Right lung (tissue), 2 donors: ENCODE measurements at regions not wholly inside any gene's neighbourhood (a gene's known extent, or its start where the extent isn't known, plus 50 kb on each side); places are given as distances from the start of the nearest gene placed in this dataset.
"Not testable (repeated sequence)": the region's sequence is repeated elsewhere in the genome, so short reads cannot be mapped to it uniquely, and the experiment has no call there.

Source experiments
- DNase-seq, 2 donors: peaks; one replicate each; pipeline ENCODE4 v3.0.0-alpha.2; 2013

DNA sequence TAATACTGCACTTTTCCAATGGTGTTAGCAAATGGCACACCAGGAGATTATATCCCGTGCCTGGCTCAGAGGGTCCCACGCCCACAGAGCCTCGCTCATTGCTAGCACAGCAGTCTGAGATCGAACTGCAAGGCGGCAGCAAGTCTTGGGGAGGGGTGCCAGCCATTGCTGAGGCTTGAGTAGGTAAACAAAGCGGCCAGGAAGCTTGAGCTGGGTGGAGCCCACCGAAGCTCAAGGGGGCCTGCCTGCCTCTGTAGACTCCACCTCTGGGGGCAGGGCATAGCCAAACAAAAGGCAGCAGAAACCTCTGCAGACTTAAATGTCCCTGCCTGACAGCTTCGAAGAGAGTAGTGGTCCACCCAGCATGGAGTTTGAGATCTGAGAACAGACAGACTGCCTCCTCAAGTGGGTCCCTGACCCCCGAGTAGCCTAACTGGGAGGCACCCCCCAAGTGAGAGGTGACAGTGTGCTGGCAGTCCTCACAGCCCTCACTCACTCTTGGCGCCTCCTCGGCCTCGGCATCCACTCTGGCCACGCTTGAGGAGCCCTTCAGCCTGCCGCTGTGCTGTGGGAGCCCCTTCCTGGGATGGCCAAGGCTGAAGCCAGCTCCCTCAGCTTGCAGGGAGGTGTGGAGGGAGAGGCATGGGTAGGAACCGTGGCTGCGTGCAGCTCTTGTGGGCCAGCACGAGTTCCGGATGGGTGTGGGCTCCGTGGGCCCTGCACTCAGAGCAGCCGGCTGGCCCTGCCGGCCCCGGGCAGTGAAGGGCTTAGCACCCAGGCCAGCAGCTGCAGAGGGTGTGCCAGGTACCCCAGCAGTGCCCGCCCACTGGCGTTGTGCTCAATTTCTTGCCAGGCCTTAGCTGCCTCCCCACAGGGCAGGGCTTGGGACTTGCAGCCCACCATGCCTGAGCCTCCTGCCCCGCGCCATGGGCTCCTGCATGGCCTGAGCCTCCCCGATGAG, 188.0 kb downstream of the MMUT start:
- not testable (repeated sequence) for DNase-seq

DNA sequence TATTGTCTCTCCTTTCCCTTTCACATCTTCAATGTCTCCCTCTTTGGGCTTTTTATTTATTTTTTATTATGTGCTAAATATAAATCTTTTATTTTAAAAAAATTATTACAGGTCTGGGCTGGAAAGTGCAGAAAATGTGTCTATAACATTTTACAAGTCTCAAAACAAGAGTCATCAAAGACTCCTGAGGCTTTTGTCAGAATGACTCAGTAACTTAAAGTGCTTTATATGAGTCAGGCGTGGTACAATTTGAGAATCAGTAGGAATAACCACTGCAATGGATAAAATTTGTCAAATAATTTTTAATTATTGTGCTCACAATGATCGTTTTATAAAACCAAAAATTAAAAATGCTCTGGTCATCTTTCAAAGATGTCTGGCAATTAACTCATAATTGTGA, 193.9 kb downstream of the MMUT start:
- no peak for DNase-seq

DNA sequence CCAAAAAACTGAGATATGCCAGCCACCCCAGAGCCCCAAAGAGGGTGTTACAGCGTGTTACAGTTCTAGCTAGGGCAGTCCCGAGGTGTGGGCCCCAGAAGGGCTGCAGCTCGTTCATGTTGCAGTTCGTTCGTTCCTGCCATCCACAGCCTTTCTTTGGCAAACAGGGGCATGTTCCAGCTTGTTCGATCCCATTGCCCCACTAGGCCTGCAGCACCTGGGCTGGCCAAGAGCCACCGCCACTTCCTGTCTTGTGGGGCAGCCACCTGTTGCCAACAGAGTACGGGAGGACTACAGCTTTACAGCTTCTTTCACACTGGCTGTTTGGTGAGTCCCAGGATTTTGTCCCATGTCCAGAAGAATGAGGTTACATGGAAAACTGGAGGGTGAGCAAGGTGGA, 198.1 kb downstream of the MMUT start:
- DNase-seq = no peak

DNA sequence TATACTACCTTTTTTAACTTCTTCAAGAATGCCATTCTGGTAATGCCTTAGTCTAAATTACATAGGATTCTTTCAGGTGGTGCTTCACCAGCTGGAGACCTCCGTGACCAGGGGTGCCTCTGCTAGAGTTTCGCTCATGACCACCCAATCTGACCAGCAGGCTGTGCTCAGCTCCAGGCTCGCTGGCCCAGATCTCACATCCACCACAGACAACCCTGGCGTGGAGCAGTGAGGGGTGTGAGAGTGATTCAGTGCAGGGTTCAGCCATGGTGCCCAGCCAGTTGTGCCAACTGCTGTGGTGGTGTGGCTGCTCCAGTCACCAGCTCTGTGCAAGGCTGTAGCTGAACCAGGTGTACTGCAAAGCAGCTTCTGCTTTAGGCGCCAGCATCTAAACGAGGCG, 198.6 kb downstream of the MMUT start:
- no peak for DNase-seq

DNA sequence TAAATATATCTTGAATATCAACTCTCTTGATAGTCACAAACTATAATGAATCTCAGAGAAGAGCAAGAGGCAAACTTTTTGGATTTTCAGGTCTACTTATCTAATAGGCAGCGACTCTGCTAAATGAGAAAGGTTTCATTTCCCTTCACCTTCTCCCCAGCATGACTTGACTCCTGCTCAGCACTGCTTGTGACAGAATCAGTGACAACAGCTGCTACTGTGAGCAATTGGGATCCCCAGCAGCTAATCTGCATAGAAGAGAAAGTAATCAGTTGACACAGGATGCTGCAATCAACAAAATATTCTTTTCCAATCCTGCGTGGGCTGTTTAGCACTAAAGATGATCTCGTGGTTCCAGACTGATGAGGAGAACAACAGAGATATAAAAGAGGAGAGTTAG, 205.5 kb downstream of the MMUT start:
- DNase-seq = no peak

DNA sequence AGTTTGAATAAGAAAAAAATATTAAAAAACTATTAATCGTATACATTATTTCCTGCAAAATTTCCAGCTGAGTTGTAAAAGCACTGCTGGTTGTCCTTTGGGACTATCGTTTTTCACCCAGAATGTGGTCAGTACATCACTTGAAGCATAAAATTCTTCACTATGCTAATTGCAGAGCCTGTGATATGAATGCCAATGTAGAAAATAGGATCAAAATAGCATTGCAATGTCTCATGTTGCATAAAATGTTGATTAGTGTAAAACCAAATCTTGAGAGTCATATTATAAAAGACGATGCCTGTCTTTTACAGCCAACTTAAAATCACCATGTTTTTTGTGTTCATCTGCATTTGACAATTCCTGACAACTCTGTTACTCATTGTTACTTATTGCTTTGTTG, 207.7 kb downstream of the MMUT start:
- DNase-seq = no peak

DNA sequence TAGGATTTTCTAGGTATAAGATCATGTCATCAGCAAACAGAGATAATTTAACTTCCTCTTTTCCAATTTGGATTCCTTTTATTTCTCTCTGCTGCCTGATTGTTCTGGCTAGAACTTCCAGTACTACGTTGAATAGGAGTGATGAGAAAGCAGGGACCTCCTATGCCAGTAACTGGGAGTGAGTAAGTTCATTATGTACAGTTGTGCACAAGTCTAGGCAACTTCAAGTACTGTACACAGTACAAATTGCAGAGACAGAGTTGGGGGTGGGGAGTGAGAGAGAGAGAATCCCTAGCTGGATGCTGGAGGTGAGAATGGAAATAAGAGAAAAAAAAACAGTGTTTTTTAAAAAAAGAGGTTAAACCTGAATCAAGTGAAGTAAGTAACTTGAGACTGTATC, 210.2 kb downstream of the MMUT start:
- no peak for DNase-seq

DNA sequence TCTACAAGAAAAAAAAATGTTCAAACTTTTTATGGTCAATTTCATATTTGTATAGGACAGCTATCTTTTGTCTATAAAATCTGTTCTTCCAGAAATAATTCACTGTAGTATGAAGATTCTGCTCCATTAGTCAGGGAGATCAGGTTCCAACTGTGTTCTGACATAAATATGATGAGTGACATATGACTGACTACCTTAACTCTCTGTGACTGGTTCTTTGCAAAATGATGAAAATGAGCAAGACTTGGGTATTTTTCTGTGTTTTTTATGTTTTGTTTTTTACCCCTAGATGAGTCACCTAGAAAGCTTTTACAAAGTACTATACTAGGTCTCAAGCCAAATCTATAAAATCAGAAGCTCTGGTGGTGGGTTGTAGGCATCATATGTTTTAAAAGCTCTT, 229.6 kb downstream of the MMUT start:
- DNase-seq = no peak

DNA sequence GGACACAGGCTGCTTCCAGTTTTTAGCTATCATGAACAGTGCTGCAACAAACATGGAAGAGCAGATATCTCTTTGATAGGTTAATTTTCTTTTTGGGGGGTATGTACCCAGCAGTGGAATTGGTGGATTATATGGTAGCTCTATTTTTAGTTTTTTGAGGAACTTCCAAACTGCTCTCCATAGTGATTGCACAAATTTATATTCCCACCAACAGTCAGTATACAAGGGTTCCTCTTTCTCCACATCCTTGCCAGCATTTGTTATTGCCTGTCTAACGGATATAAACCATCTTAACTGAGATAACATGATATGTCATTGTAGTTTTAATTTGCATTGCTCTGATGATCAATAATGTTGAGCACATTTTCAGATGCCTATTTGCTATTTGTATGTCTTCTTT, 237.6 kb downstream of the MMUT start:
- no peak for DNase-seq

DNA sequence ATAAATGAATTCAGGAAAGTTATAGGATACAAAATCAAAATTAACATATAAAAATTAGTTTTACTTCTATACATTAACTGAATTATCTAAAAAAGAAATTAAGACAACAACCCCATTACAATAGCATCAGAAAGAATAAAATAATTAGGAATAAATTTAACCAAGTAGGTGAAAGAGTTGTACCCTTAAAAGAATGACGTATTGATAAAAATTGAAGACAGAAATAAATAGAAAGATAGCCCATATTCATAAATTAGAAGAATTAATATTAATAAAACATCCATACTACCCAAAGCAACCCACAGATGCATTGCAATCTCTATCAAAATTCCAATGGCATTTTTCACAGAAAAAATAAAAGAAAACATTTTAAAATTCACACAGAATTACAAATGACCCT, 242.8 kb downstream of the MMUT start:
- DNase-seq = no peak

DNA sequence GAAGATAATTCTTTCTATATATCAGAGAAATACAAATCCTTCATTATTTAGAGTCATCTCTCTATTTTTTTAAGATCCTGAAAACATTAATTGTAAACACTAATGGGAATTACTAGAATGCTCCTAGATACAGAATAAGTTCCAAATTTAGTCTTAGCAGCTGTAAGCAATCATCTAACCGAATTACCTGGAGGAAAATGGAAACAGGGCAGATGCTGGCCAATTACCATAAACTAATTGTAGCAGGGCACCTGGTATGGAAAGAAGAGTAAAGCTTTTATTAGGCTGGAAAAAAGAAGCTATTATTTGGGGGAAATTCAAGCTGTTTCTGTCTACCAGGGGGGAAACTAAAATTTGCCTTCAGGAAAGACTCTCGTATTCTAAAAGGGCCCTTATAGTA, 257.5 kb downstream of the MMUT start:
- DNase-seq = no peak

DNA sequence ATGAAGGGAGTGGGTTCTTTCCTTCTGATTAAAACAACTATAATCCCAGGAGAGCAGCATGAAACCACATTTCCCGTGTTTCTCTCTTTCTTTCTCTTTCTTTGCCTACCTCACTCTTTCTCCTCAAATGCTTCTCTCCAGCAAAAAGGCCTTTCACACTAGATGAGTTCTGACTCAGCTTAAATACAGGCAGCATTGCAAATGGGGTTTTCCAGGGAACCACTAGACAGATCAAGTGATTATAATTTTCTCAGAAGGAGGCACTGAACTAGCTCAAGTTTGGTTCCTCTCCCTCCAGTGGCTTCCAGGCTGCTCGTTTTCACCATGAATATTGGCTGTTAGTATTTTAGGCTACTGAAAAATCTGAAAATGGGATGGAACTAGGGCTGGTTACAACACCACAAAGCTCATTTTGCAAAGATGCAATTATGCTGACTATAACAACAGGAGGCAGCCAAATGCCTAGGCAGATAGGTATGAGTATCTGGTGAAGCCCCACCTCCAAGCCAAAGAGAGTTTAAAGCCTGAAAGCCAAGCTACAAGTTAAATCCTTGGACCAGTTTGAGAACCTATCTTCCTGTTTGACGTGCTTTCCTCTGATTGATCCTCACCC, 260.0 kb downstream of the MMUT start:
- DNase-seq = no peak

DNA sequence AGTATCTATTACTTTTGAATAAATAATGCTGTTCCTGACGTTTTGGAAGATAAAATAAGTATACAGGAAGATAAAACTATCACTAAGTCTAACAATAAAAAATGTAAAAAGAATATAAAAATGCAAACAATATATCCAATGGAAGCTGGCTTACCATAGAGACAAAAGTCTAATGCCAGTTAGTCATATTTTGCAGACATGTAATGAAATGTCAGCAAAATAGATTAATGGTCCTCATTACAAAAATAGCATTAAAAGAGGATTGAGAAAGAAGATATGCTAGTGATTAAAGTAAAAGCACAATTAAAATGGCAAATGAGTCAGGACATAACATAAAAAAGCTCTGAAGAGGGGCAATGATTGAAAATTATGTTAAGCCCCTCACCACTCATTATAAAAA, 265.0 kb downstream of the MMUT start:
- DNase-seq = no peak

DNA sequence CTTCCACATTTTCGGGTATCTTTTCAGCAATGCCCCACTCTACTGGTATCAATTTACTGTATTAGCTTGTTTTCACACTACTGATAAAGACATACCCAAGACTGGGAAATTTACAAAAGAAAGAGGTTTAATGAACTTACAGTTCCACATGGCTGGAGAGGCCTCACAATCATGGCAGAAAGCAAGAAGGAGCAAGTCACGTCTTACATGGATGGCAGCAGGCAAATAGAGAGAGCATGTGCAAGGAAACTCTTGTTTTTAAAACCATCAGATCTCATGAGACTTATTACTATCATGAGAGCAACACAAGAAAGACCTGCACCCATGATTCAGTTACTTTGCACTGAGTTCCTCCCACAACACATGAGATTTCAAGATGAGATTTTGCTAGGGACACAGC, 300.7 kb downstream of the MMUT start:
- DNase-seq = not testable (repeated sequence)

DNA sequence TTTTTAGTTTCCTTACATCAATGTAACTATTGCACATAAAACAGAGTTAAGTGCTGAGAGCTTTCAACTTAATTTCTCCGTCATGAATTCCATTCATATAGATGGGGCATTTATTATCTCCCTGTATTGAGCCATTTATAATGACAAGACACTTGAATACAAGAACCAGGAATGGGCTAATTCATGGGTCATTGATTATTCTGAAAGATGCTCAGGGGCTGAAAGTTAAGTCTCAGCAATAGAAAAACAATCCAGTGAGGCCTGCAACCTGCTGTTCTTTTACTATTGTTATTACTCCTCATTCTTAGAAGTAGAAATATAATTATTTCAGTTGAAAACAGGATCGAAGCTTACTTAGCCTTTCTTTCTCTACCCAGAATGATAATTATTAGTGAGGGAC, 307.7 kb downstream of the MMUT start:
- DNase-seq = no peak

DNA sequence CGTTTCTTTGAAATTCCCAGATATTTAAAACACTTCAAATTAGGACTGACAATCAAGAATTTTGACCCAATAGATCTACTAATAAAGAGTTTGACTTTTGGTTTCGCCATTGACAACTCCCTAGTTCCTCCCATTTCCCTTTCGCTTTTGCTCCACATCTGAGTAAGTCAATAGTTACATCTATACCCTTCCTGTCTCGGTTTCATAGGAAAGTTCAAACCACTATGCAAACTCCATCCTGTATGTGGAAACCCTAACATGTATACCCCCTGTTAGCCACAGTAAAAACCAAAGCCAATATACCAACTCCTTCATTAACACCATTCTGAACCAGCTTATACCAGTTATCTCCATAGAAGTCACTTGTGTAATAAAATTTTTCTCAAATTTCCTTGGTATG, 311.1 kb downstream of the MMUT start:
- DNase-seq = no peak

DNA sequence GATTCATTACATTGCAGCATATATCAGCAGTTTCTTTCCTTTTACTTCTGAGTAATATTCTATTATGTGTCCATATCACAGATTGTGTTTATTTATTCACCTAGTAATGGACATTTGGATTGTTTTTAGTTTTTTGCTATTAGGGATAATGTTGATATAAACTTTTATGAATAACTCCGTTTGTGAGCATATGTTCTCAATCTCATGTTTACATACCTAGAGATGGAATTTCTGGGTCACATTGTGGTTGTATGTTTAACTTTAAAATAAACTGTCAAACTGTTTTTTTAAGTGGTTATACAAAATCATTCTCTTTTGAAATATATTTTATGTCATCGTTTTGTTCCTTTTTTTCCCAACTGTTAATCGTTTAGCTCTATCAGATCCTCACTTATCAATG, 311.6 kb downstream of the MMUT start:
- DNase-seq = no peak

DNA sequence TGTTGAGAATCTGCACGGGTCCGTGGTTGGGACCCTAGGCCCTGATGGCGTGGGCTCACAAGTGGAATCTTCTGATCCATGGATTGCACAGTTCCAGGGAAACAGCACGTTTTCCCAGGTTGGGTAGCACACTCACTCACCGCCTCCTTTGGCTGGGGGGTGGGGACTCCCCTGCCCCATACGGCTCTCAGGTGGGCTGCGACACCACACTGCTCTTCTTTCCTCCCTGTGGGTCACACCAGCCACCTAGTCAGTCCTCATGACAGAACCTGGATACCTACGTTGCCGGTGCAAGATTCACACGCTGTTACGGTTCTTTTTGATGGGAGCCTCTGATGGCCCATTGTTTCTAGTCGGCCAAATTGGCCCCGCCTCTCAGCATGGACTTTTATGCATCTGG, 312.0 kb downstream of the MMUT start:
- no peak for DNase-seq

DNA sequence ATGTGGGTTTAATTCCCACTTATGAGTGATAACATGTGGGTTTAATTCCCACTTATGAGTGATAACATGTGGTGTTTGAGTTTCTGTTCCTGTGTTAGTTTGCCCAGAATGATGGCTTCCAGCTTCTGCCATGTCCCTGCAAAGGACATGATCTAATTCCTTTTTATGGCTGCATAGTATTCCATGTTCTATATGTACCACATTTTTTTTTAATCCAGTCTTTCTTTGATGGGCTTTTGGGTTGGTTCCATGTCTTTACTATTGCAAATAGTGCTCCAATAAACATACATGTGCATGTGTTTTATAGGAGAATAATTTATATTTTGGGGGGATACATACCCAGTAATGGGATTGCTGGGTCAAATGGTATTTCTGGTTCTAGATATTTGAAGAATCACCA, 317.8 kb downstream of the MMUT start:
- no peak for DNase-seq

DNA sequence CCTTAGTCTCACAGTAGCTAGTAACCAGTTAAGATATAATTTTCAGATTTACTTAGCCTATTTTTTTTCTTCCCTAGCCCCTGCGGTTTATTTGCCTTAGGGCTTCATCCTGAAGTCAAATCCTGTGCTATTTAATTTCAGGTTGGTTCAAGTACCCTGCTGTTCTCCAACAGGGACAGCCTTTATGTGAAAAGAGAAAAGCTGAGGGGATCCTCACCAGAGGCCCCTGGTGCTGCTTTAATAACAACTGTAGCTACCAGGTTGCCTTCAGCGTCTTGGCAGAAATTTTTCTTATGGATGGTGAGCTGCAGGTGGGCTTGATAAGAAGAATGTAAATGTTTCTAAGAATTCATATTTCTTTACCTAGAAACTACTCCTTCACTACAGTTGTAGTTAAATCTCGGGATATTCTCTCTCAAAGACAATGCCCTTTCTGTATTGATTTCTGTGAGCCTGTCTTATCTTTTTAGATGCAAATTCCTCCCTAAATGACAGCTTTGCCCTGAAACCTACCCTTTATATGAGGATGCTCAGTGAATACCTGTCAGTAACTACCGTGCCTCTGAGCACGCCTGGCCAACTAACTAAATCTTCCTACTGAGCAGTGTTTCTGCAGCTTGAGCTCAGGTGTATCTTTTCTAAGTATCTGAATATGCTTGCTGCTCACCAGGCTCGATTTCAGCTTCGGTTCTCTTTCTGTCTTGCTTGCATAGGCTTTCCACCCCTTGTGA, 320.5 kb downstream of the MMUT start:
- no peak for DNase-seq

DNA sequence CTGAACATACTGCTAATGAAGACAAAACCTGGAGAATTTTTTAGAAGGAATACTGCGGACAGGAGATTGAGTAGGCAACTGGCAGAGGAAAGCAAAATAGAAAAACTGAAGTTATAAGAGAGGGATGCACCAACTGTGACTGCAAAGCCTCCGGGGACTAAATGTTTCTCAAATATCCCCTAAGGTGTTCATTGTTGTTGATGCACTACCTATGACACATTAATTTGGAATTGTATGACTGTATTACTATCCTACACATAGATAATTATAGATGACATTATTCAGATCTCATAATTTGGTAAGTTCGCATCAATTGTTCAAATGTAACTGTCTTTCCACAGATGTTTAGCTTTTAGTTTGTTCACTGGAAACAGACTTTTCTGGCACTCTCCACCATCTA, 341.1 kb downstream of the MMUT start:
- DNase-seq = no peak

DNA sequence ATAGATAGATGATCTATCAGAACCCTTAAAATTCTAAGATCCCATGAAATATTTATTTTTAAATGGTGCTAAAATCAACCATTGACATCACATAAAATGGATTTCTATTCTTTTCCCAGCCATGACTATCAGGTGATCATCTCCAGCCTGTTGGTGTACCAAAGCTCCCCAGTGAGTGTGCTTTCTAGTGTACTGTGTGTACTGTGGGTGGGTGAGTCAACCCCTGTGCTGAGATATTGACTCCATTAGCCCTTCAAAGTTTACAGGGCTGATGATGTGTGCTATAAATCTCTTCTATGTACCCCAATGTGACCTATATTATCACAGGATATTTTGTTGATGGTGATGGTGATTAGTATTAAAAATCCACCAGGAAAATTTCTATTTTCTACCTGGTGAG, 344.6 kb downstream of the MMUT start:
- no peak for DNase-seq

DNA sequence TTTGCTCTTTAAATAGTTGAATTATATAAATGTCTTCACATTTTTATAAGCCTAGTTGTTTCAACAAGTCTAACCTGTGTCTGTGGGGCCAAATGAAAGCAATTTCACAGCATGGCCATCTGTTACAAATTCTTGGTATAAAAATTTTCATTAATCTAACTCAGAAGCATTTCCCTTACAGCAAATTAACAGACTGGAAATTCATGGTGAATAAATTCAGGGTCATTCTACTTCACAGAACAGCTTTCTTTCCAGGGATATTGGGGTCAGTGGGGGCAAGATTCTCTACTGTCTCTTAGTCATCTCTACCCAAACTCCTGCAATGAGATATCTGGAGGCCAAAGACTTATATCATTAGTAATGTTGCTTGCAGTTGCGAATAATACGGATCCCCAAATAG, 352.1 kb downstream of the MMUT start:
- no peak for DNase-seq
